Ovary (tissue), 7 donors: ENCODE measurements at regions not wholly inside any gene's neighbourhood (a gene's known extent, or its start where the extent isn't known, plus 50 kb on each side); places are given as distances from the start of the nearest gene placed in this dataset.
"Not testable (repeated sequence)": the region's sequence is repeated elsewhere in the genome, so short reads cannot be mapped to it uniquely, and the experiment has no call there.

Experiments used
- DNase-seq, 5 donors: peaks; one replicate each; pipeline ENCODE4 v3.0.0-alpha.2; 2019 to 2020
- H3K27ac ChIP-seq, 2 donors: fragments of 200-600 bp; one replicate each; pipeline versions ENCODE4 v1.5.1 to v1.8.0; 2019 to 2022
- H3K27me3 ChIP-seq: fragments of 200-600 bp; one replicate; pipeline ENCODE4 v1.8.0; 2022
- H3K36me3 ChIP-seq: fragments of 200-600 bp; sonication (generic); one replicate; pipeline ENCODE4 v1.5.1; 2019
- H3K4me1 ChIP-seq: one replicate; pipeline ENCODE4 v1.8.1; 2013; ENCODE audit warnings: mild to moderate bottlenecking, moderate library complexity; ENCODE audit not compliant: insufficient read depth
- H3K4me3 ChIP-seq: fragments of 200-600 bp; sonication (generic); one replicate; pipeline ENCODE4 v1.5.1; 2017
- H3K9me3 ChIP-seq, 2 donors: fragments of 200-600 bp in 1 of 2; sonication (generic) in 1 of 2; one replicate each; pipeline versions ENCODE4 v1.5.1 to v1.8.1; 2013 to 2019; ENCODE audit warnings: mild to moderate bottlenecking in 1 of 2, moderate library complexity in 1 of 2
- EP300 ChIP-seq: sonication (generic); formaldehyde crosslinking; IDR thresholded peaks from one replicate; pipeline ENCODE4 v1.6.1; 2017; ENCODE audit warnings: antibody characterized with exemption
- POLR2A ChIP-seq: fragments of 450-650 bp; IDR thresholded peaks from one replicate; pipeline ENCODE4 v1.6.1; 2017; ENCODE audit warnings: antibody characterized with exemption, mild to moderate bottlenecking, moderate library complexity
- WGBS, 3 donors: extraction: QIAGEN DNeasy Blood & Tissue Kit in 1 of 3; methylation state at CpG; one replicate each; pipeline versions ENCODE4 v1.1.5 to v1.1.7; 2013 to 2017; 5-methylcytosine and 5-hydroxymethylcytosine counted together
- intact Hi-C, 4 donors: fragments of 100-400 bp; cut with DNase I; formaldehyde crosslinking; loops; one replicate each; pipeline versions ENCODE4 v1.11.0 to v1.15.1; 2022 to 2023
- TF ChIP-seq, protein P1 (sequence below), 3 donors: fragments of 450-650 bp in 2 of 3; fragments of 200-600 bp in 1 of 3; IDR thresholded peaks; one replicate each; pipeline versions ENCODE4 v1.5.1 to v1.8.0; 2016 to 2022; ENCODE audit warnings: antibody characterized with exemption in 3 of 3, mild to moderate bottlenecking in 1 of 3
- donor health status: DM: no; HTN: no; CAD: no; lungs with moderate emphysema.
- donor health status: DM: no; HTN: no; CAD: no.
- donor health status: Bipolar disorder and iron deficiency.
- donor health status: DM: no; HTN: no; CAD: no.
- donor health status: DM: yes; HTN: yes; CAD: no.

DNA sequence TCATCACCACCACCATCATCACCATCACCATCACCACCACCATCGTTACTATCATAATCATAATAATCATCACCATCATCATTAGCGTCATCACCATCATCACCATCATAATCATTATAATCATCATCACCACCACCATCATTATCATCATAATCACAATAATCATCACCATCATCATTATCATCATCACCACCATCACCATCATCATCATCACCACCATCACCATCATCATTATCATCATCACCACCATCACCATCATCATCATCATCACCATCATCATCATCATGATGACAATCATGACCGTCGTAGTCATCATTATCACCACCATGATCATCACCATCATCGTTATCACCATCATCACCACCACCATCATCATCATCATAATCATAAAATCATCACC lies 349.9 kb downstream of the ADGRD1 start:
- H3K36me3 ChIP-seq, DNase-seq, H3K4me3 ChIP-seq, intact Hi-C loops, H3K27me3 ChIP-seq, H3K4me1 ChIP-seq, H3K27ac ChIP-seq, H3K9me3 ChIP-seq: not testable (repeated sequence)
- 42 to 86% (median 67%) methylated on average over 1 to 2 of the region's 5 CpGs for WGBS, 3 donors

DNA sequence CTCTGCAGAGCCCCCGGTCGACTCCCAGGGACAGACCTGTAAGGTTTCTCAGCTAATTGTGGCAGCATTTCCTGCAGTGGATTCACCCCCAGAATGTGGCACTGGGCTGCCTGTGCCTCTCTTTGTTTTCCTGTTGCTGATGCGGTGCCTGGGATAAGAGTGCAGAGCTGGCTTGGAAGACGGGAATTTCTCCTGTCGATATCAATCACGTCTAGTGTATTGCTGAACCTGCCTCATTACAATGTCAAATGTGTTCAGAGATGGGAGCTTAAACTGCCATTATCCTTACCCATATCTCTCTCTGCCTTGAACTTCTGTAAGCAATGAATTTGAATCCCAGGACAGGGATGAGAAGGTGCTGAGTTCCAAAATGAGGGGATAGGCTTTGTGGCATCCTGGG lies 350.9 kb downstream of the ADGRD1 start:
- H3K27me3 ChIP-seq, H3K4me1 ChIP-seq, H3K4me3 ChIP-seq, H3K36me3 ChIP-seq, H3K27ac ChIP-seq, intact Hi-C loops, H3K9me3 ChIP-seq, DNase-seq: not testable (repeated sequence)
- WGBS, 3 donors: 100% methylated on average over 2 of the region's 6 CpGs; no CpG with 5 or more reads in 2 of the 3 donors

DNA sequence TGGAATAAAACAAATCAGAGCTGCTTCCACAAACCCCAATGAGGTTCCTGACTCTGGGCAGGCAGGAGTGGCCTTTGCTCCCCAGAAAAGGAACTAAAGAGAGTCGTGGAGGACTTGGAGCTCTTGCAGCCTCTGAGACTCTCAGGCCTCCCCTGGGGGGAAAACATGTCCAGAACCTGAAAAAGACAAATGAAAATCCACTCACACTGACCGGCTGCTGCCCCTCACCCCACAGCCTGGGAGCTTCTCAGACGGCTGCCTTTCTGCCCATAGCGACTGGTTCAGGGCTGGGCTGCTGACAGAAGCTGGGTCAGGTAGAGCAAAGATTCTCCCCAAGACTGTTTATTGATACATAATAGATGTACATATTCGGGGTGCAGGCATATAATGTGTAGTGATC lies 356.0 kb downstream of the ADGRD1 start:
- TF ChIP-seq POLR2A (no peak), EP300 (no peak)
- TF ChIP-seq, protein P1, sequence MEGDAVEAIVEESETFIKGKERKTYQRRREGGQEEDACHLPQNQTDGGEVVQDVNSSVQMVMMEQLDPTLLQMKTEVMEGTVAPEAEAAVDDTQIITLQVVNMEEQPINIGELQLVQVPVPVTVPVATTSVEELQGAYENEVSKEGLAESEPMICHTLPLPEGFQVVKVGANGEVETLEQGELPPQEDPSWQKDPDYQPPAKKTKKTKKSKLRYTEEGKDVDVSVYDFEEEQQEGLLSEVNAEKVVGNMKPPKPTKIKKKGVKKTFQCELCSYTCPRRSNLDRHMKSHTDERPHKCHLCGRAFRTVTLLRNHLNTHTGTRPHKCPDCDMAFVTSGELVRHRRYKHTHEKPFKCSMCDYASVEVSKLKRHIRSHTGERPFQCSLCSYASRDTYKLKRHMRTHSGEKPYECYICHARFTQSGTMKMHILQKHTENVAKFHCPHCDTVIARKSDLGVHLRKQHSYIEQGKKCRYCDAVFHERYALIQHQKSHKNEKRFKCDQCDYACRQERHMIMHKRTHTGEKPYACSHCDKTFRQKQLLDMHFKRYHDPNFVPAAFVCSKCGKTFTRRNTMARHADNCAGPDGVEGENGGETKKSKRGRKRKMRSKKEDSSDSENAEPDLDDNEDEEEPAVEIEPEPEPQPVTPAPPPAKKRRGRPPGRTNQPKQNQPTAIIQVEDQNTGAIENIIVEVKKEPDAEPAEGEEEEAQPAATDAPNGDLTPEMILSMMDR (IDR thresholded peaks at IDR 0.05): no peak
- no peak overlapping the region for H3K27ac ChIP-seq
- no peaks in the 10 kb centered on the region for H3K36me3 ChIP-seq
- 63 to 68% (median 67%) methylated on average over 5 of the region's 5 CpGs for WGBS, 3 donors
- H3K27me3 ChIP-seq: no peaks in the 10 kb centered on the region
- intact Hi-C loops: loop anchor here in 2 of 4 donors (5.0 kb wide), 1 partner anchor 333 kb away; no protein-coding TSS in a partner anchor
- no peaks in the 10 kb centered on the region for H3K4me1 ChIP-seq
- DNase-seq: no peak
- no peaks in the 10 kb centered on the region for H3K9me3 ChIP-seq
- H3K4me3 ChIP-seq: no peak overlapping the region

DNA sequence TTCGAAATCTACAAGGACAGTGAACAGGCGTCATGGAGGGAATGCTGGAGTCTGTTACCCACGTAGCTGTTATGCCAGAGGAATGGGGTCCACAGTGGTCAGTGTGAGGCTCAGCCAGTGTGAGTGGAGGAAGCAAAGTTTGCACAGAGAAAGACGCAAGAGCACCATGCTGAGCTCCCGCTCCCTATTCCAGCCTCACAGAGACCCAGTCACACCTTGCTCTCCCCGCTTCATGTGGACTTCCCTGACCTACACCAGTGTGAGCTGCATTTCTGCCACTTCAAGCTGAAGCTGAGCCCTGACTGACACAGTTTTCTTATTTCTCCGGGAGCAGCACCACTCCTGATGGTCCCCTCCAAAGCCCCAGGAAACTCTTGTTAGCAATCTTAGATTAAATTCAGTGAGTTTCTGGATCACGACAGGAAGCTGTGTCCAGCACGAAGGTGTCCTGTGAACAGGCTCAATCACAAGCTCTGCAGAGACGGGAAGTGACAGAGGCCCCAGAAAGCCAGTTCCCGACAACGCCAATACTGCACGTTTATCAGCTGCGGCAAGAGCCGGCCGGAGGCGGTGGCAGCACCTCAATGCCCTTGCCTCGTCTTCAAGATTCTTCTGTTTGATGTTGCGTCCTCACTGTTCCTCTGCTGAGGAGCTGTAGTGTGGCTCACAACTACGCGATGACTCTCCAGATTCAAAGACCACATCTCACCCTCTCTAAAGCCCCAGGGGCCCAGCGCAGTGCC lies 356.7 kb downstream of the ADGRD1 start:
- not testable (repeated sequence) for H3K36me3 ChIP-seq, H3K4me1 ChIP-seq, DNase-seq, H3K27me3 ChIP-seq, H3K9me3 ChIP-seq, H3K4me3 ChIP-seq, H3K27ac ChIP-seq
- intact Hi-C loops: loop anchor here in 2 of 4 donors (5.0 kb wide), 1 partner anchor 332 kb away; no protein-coding TSS in a partner anchor
- WGBS, 3 donors: 74 to 83% (median 78%) methylated on average over 17 to 20 of the region's 22 CpGs

DNA sequence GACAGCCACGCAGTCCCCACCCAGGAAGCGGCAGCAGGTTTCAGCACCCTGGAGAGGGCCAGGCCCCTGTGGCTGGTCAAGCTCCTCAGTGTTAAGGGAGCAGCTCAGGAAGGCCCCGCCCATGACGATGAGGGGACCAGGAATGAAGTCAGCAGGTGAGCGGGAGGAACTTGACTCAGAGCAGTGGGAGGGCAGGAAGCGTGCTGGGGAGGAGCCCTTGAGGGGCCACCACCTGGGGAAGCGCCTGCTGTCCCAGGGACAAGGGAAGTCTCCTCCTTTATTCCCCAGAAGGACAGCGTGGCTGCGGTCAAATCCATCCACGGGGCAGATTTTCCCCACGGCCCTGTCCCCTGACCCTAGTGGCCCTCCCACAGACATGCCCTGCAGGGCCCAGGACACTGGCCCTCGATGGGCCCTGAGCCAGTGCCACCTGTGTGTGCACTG lies 357.6 kb downstream of the ADGRD1 start:
- DNase-seq, H3K4me3 ChIP-seq, H3K36me3 ChIP-seq, H3K9me3 ChIP-seq, H3K4me1 ChIP-seq, H3K27me3 ChIP-seq, H3K27ac ChIP-seq: not testable (repeated sequence)
- WGBS, 3 donors: 12 to 25% (median 14%) methylated on average over 10 of the region's 12 CpGs
- intact Hi-C loops: loop anchor here in 2 of 4 donors (5.0 kb wide), 1 partner anchor 331 kb away; no protein-coding TSS in a partner anchor

DNA sequence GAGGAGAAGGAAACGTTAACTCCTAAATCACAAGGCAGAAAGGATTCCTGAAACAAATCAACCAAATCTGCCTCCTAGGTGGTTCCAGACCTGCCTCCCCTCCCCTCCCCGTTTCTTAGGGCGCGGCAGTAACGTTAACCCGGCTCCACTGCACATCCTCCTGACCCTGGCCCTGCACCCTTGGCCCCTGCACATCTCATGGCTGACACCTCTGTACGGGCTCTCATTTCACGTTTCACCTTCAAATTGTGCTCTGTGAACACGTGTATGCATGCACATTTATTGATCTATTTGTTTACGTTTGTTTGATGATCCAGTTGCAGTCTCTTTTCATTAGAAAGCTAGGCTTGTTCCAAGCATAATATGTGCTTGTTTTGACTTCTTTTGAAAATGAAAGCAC lies 358.1 kb downstream of the ADGRD1 start:
- H3K4me1 ChIP-seq: no peaks in the 10 kb centered on the region
- H3K4me3 ChIP-seq: no peak overlapping the region
- 14 to 29% (median 18%) methylated on average over 10 of the region's 10 CpGs for WGBS, 3 donors
- no peaks in the 10 kb centered on the region for H3K36me3 ChIP-seq
- TF ChIP-seq POLR2A (no peak), EP300 (no peak)
- TF ChIP-seq, protein P1 (IDR thresholded peaks at IDR 0.05): no peak
- no peaks in the 10 kb centered on the region for H3K9me3 ChIP-seq
- intact Hi-C loops: loop anchor here in 2 of 4 donors (5.0 kb wide), 1 partner anchor 331 kb away; no protein-coding TSS in a partner anchor
- DNase-seq: no peak
- H3K27me3 ChIP-seq: no peaks in the 10 kb centered on the region
- no peak overlapping the region for H3K27ac ChIP-seq

DNA sequence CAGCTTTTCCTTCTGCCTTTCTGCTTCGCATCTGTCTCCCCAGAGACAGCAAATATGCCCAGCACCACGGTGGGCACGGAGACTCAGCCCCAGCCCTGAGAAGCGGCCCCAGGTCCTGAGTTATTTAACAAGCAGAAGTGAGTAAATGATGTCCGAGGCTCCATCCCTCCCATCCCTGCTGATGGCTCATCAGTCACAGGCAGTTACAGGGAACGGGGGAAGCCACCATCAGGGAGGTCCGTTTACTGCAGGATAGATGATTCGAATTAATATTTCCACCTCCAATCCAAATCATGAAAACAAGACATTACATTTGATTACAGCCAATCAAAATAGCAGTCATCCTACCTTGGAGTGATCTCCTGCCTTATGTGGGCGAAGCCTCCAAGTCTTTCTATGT lies 358.7 kb downstream of the ADGRD1 start:
- intact Hi-C loops: loop anchor here in 2 of 4 donors (5.0 kb wide), 1 partner anchor 330 kb away; no protein-coding TSS in a partner anchor

More for the DNA sequence above, 358.7 kb downstream of the ADGRD1 start:
- not testable (repeated sequence) for DNase-seq, H3K36me3 ChIP-seq, H3K9me3 ChIP-seq, H3K27me3 ChIP-seq, H3K27ac ChIP-seq, H3K4me1 ChIP-seq, H3K4me3 ChIP-seq
- 43 to 60% (median 49%) methylated on average over 5 to 8 of the region's 9 CpGs for WGBS, 3 donors
